SK-N-MC (cell line): ENCODE measurements at regions not wholly inside any gene's neighbourhood (a gene's known extent, or its start where the extent isn't known, plus 50 kb on each side); places are given as distances from the start of the nearest gene placed in this dataset.

Experiments used
- EZH2 ChIP-seq: fragments of 200-600 bp; sonication (generic); IDR thresholded peaks from one replicate; pipeline ENCODE4 v1.6.1; 2017; ENCODE audit warnings: antibody characterized with exemption
- POLR2AphosphoS5 ChIP-seq: IDR thresholded peaks from 2 replicates; pipeline ENCODE4 v1.6.1; 2012; ENCODE audit warnings: mild to moderate bottlenecking, low read depth, low read length, borderline replicate concordance

GRCh38 chr5:89756955-89757354, 652.6 kb downstream of the CETN3 start:
- TF ChIP-seq EZH2 (no peak), POLR2AphosphoS5 (no peak)
